Prostate gland (tissue), 2 donors: ENCODE measurements at regions not wholly inside any gene's neighbourhood (a gene's known extent, or its start where the extent isn't known, plus 50 kb on each side); places are given as distances from the start of the nearest gene placed in this dataset.

Experiments
- CTCF ChIP-seq, 4 experiments: fragments of 200-600 bp in 2 of 4; fragments of 450-650 bp in 2 of 4; sonication (generic) in 2 of 4; IDR thresholded peaks; 1 replicate in 3 of 4; 2 replicates in 1 of 4; pipeline ENCODE4 v1.5.1; 2016 to 2019; ENCODE audit warnings: antibody characterized with exemption in 4 of 4, mild to moderate bottlenecking in 2 of 4, moderate library complexity in 2 of 4
- POLR2A ChIP-seq: fragments of 450-650 bp; IDR thresholded peaks from one replicate; pipeline ENCODE4 v1.6.1; 2016; ENCODE audit warnings: antibody characterized with exemption, mild to moderate bottlenecking
- POLR2AphosphoS5 ChIP-seq: sonication (generic); formaldehyde crosslinking; IDR thresholded peaks from one replicate; pipeline ENCODE4 v1.6.1; 2017; ENCODE audit warnings: antibody characterized with exemption

- TF ChIP-seq POLR2AphosphoS5 = no peak
- TF ChIP-seq POLR2A = no peak
- TF ChIP-seq CTCF (IDR thresholded peaks at IDR 0.05) = no peak
Observed at GRCh38 chr18:41758534-41758933, 196.5 kb upstream of the PIK3C3 start.
